ENCODE measurements at regions not wholly inside any gene's neighbourhood (a gene's known extent, or its start where the extent isn't known, plus 50 kb on each side); places are given as distances from the start of the nearest gene placed in this dataset.

GRCh38 chr2:118168615-118169014, 80.3 kb downstream of the INSIG2 start:
- TF ChIP-seq POLR2A (IDR thresholded peaks at IDR 0.05; ENCODE audit: extremely low read depth, insufficient read length) (no peak), MAX (IDR thresholded peaks at IDR 0.05; ENCODE audit: low read depth, low read length) (no peak), MYC (IDR thresholded peaks at IDR 0.05; ENCODE audit: low read depth, low read length) (no peak), CTCF (IDR thresholded peaks at IDR 0.05; ENCODE audit: low read depth, low read length) (no peak)
- DNase-seq (ENCODE audit: low read depth), result no peak
- H3K4me3 ChIP-seq (ENCODE audit: low read depth, low read length), result no peak overlapping the region

GRCh38 chr2:118167026-118167425, 78.8 kb downstream of the INSIG2 start:
- no peak overlapping the region for H3K4me3 ChIP-seq (ENCODE audit: low read depth, low read length)
- TF ChIP-seq MYC (IDR thresholded peaks at IDR 0.05; ENCODE audit: low read depth, low read length) (no peak), CTCF (IDR thresholded peaks at IDR 0.05; ENCODE audit: low read depth, low read length) (no peak)
- DNase-seq (ENCODE audit: low read depth), result no peak

GRCh38 chr2:118166242-118166641, 78.0 kb downstream of the INSIG2 start:
- no peak for DNase-seq (ENCODE audit: low read depth)
- no peak overlapping the region for H3K4me3 ChIP-seq (ENCODE audit: low read depth, low read length)
- TF ChIP-seq CTCF (IDR thresholded peaks at IDR 0.05; ENCODE audit: low read depth, low read length) (no peak), MAX (IDR thresholded peaks at IDR 0.05; ENCODE audit: low read depth, low read length) (no peak), POLR2A (IDR thresholded peaks at IDR 0.05; ENCODE audit: extremely low read depth, insufficient read length) (no peak), MYC (IDR thresholded peaks at IDR 0.05; ENCODE audit: low read depth, low read length) (no peak)

GRCh38 chr2:118165595-118165994, 77.3 kb downstream of the INSIG2 start:
- H3K4me3 ChIP-seq (ENCODE audit: low read depth, low read length), result no peak overlapping the region
- DNase-seq (ENCODE audit: low read depth), result no peak
- TF ChIP-seq POLR2A (IDR thresholded peaks at IDR 0.05; ENCODE audit: extremely low read depth, insufficient read length) (no peak), CTCF (IDR thresholded peaks at IDR 0.05; ENCODE audit: low read depth, low read length) (no peak), MAX (IDR thresholded peaks at IDR 0.05; ENCODE audit: low read depth, low read length) (no peak), MYC (IDR thresholded peaks at IDR 0.05; ENCODE audit: low read depth, low read length) (no peak)
